GM12872 (cell line): ENCODE measurements at regions not wholly inside any gene's neighbourhood (a gene's known extent, or its start where the extent isn't known, plus 50 kb on each side); places are given as distances from the start of the nearest gene placed in this dataset.

Experiments used
- TF ChIP-seq, protein P1 (sequence below): IDR thresholded peaks from 3 replicates; pipeline ENCODE4 v1.5.1; 2011; ENCODE audit warnings: low read depth, mild to moderate bottlenecking, low read length, moderate library complexity; ENCODE audit not compliant: insufficient read depth

DNA sequence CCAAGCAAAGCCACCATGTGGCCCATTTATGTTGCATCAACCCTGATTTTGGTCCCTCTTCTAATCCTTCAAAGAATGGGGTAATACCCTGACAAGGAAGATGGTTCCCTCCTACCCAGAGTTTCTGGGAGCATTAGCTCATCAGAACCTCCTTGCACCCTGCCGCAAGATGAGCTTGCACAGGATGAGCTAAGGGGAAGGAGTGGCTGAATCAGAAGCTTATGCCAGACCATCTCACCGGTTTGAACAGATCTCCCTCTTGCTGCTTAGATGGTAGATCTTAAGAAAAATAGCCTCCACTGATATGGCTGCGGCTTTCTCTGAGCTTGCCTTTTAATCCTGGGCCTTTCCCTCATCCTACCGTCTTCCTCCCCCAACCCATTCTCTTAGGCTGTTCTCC, 175.1 kb downstream of the SOX9 start:
- TF ChIP-seq, protein P1, sequence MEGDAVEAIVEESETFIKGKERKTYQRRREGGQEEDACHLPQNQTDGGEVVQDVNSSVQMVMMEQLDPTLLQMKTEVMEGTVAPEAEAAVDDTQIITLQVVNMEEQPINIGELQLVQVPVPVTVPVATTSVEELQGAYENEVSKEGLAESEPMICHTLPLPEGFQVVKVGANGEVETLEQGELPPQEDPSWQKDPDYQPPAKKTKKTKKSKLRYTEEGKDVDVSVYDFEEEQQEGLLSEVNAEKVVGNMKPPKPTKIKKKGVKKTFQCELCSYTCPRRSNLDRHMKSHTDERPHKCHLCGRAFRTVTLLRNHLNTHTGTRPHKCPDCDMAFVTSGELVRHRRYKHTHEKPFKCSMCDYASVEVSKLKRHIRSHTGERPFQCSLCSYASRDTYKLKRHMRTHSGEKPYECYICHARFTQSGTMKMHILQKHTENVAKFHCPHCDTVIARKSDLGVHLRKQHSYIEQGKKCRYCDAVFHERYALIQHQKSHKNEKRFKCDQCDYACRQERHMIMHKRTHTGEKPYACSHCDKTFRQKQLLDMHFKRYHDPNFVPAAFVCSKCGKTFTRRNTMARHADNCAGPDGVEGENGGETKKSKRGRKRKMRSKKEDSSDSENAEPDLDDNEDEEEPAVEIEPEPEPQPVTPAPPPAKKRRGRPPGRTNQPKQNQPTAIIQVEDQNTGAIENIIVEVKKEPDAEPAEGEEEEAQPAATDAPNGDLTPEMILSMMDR: no peak

DNA sequence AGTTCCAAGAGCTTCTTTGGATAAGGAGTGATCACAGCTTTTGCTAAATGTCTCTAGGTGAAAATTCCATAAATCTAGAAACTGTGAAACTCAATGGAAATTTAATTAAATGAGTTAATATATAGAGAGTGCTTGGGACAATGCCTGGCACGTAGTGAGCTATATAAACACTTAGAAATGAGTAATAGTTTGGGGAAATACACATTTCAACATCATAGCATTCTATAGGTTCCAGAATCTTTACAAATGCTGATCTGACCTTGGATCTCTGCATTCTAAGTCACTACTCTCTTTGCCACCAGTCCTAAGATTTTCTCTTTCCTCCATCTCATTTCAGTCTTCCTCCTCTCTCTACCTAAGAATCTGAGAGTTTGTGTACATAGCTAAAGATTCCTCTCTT, 175.6 kb downstream of the SOX9 start:
- TF ChIP-seq, protein P1: no peak

DNA sequence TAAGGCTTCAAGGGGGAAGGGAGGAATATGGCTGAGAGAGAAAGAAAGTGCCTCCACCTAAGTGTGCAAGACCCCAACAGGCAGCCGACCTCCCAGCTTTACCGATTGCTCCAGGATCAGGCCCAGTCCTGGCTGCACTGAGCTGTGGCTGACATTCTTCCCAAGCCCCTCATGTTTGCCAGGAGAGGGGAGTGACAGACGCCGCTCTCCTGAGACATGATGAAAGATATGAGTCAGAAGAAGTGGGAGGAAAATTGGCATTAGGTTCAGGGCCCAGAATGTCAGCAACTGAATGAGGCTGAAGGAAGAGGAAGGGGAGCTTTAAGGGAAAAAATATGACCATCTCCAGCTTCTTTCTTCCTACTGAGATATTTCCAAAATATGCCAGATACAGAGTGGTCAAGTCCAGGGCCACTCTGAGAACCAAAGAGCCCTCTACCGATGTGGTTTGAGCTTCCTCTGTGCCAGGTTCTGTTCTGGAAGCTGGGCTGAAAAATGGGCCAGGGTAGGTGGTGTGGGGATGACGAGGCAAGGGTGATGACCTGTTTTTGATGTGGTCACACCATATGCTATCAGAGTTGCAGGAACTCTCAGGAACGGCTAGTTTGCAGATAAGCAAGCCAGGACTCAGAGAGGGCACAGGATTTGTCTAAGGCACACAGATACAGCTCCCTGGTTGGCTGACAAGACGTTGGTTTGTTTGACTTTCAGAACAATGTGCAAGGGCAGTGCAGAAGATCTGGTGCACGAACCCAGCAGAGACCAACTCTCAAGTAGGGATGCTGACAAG, 176.7 kb downstream of the SOX9 start:
- TF ChIP-seq, protein P1: no peak

DNA sequence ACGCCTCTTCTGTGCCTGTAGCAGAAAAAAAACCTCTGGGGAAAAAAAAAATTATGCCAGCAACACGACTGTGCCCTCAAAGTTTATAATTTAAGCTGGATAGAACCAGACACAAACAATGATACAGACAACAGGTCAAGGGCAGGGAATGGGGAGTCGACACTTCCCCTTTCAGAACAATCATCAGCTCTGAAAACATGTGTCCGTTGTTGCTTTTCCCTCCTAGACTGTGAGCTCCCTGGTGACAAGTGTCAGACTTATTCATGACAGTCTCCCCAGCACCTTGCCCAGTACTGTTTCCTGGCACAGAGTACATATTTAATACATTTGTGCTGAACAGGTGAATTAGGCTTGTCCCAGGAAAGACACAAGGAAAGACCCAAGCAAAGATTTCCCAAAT, 178.3 kb downstream of the SOX9 start:
- TF ChIP-seq, protein P1: no peak

DNA sequence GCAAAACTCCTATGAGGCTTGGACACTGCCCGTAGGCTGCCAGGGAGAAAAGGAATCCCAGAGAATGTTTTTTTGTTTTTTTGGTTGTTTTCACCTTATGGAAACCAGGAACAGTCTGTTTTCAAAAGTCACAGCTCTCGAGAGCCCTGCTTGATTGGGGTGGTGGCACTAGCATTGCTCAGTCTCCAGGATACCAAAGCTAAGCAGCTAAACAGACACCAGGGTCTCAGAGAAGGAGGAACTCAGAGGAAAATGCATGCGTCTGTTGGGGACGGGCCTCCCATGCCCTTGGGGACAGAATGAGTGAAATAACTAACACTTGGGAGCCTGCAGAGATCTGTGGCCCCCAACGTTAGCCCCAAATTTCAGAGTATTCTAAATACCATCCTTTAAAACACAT, 178.8 kb downstream of the SOX9 start:
- TF ChIP-seq, protein P1: no peak

DNA sequence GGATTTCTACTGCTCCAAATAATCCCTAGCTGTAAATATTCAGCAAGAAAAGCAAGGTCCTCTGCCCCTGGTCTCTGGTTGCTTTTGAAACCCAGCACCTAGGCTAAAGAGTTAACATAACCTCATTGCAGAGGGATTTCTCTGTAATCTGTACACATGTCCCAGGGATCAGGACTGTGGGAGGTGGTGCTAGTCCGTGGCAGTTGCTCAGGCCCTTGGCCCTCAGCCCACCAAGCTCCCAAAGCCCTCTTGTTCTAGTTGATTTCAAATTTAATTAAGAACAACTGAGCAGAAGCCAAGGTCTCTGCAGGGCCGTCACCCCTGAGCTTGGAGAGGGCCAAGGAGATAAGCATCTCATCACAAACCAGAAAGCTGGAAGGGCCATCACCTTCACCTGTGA, 181.1 kb downstream of the SOX9 start:
- TF ChIP-seq, protein P1: no peak

DNA sequence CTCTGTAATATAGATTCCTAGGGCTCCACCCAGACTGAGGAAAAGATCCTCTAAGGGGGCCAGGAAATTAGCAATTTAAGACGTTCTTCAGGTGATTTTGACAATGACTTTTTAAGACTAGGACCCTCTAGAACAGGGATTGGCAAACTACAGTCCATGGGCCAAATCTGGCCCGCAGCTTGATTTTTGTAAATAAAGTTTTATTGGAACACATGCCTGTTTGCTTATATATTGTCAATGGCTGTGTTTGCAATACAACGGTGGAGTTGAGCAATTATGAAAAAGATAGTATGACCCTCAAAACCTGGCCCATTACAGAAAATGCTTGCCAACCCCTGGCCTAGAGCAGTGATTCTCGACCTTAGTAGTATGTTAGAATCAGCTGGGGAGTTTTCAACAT, 181.9 kb downstream of the SOX9 start:
- TF ChIP-seq, protein P1: no peak
